ENCODE measurements at regions not wholly inside any gene's neighbourhood (a gene's known extent, or its start where the extent isn't known, plus 50 kb on each side); places are given as distances from the start of the nearest gene placed in this dataset.

- H2AFZ ChIP-seq (ENCODE audit: control insufficient read depth, low read depth, low read length): no peak overlapping the region
- FAIRE-seq (no peak), ATAC-seq (no peak), DNase-seq (ENCODE audit: low read depth, low spot score) (no peak)
- no peak overlapping the region for H3K4me3 ChIP-seq
- in situ Hi-C loops (cut with MboI): no loop called here
- ChIA-PET CTCF (interaction anchor here (1.1 to 2.7 kb wide), 2 partner anchors 10 to 488 kb away, joined by 6 to 12 read pairs; no protein-coding TSS in a partner anchor), RAD21 (ENCODE audit: unreplicated experiment) (no interaction called here), SMC1A (ENCODE audit: uncharacterized antibody, unreplicated experiment) (no interaction called here), POLR2A (no interaction called here)
- WGBS (ENCODE audit: insufficient coverage, insufficient replicate concordance, low lambda C conversion rate, missing lambda C conversion rate): 40% methylated on average over 6 of the region's 6 CpGs
- no peak overlapping the region for H3K4me2 ChIP-seq (ENCODE audit: control insufficient read depth, insufficient read depth)
- intact Hi-C loops (cut with micrococcal nuclease; ENCODE audit: unreplicated experiment): no loop called here
- no peaks in the 10 kb centered on the region for H3K27me3 ChIP-seq (replicated peaks in 1 of 2; ENCODE audit: control insufficient read depth in 2 of 2, insufficient read depth in 2 of 2, low read length in 1 of 2)
- H3K9me3 ChIP-seq (replicated peaks; ENCODE audit: control insufficient read depth, insufficient read depth, low read length): no peaks in the 10 kb centered on the region
- no peaks in the 10 kb centered on the region for H3K79me2 ChIP-seq (ENCODE audit: control insufficient read depth, insufficient read depth, low read length)
- TF ChIP-seq ATF3 (IDR thresholded peaks at IDR 0.05; ENCODE audit: borderline replicate concordance, extremely low read depth, low read depth, low read length) (no peak), BCL11A (IDR thresholded peaks at IDR 0.05; ENCODE audit: low read depth, low read length) (no peak), EP300 (IDR thresholded peaks at IDR 0.05; ENCODE audit: borderline replicate concordance in 1 of 2, control insufficient read depth in 1 of 2, low read depth in 2 of 2, low read length in 2 of 2) (no peak), MYB (IDR thresholded peaks at IDR 0.05; ENCODE audit: borderline replicate concordance, low read depth, low read length) (no peak), ZNF592 (IDR thresholded peaks at IDR 0.05) (no peak), NRF1 (conservative IDR thresholded peaks at IDR 0.05; ENCODE audit: low read depth, low read length) (no peak), CEBPB (IDR thresholded peaks at IDR 0.05; ENCODE audit: borderline replicate concordance in 1 of 2, low read depth in 2 of 2, low read length in 2 of 2) (no peak), STAT1 (conservative IDR thresholded peaks at IDR 0.05) (no peak), POLR2AphosphoS2 (IDR thresholded peaks at IDR 0.05; ENCODE audit: low read depth, low read length) (no peak), ZNF24 (IDR thresholded peaks at IDR 0.05) (no peak), CTCF (IDR thresholded peaks at IDR 0.05 in 2 of 3, conservative IDR thresholded peaks at IDR 0.05 in 1 of 3; ENCODE audit: control insufficient read depth in 2 of 3, extremely low read depth in 1 of 3, insufficient read depth in 1 of 3, low read depth in 3 of 3, low read length in 3 of 3) (no peak), POLR2A (IDR thresholded peaks at IDR 0.05; ENCODE audit: low read depth, low read length) (no peak)
- H3K4me1 ChIP-seq (ENCODE audit: control insufficient read depth, insufficient read depth, low read length): no peaks in the 10 kb centered on the region
- H4K20me1 ChIP-seq (ENCODE audit: control insufficient read depth, insufficient read depth): no peaks in the 10 kb centered on the region
- H3K36me3 ChIP-seq (ENCODE audit: control insufficient read depth in 2 of 2, insufficient read depth in 2 of 2, low read length in 1 of 2): no peaks in the 10 kb centered on the region
- BruUV-seq (replicated peaks): no TSS peak
- H3K9ac ChIP-seq (ENCODE audit: control insufficient read depth, insufficient read depth, low read length): no peak overlapping the region
- no peak overlapping the region for H3K27ac ChIP-seq (ENCODE audit: control insufficient read depth, insufficient read depth)
These were observed 264.7 kb downstream of the C16orf95 start for GRCh38 chr16:87052506-87052905.
